NCI-H345 treated with DMSO at 0.1 percent for 48 hours (cell line): ENCODE measurements at regions not wholly inside any gene's neighbourhood (a gene's known extent, or its start where the extent isn't known, plus 50 kb on each side); places are given as distances from the start of the nearest gene placed in this dataset.

Source experiments
- DNase-seq: peaks from one replicate; lab custom pipeline; 2025; ENCODE audit not compliant: unreplicated experiment; lab: John Stamatoyannopoulos, UW

GRCh38 chr11:121755906-121756305, 303.1 kb upstream of the SORL1-AS1 start:
- DNase-seq, result no peak

- no peak for DNase-seq
Observed at GRCh38 chr11:121755191-121755590, 302.4 kb upstream of the SORL1-AS1 start.

GRCh38 chr11:121754598-121754997, 301.8 kb upstream of the SORL1-AS1 start:
- no peak for DNase-seq

- no peak for DNase-seq
Observed at GRCh38 chr11:121749691-121750090, 296.9 kb upstream of the SORL1-AS1 start.

DNA sequence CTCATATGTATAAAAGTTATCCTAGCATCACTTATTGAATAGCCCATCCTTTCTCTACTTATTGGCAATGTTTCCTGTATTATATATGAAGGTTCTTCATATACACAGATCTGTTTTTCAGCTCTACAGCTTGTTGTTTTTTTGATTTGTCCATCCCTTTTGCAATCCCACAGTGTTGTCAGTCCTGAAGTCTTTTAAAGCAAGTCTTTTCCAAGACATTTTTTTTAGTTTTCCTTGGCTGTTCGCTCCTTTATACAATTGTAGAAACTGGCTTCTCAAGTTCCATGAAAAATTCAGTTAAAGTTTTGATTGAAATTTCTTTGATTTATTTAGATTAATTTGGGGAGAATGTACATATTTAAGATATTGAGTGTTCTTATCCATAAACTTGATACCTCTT, 295.3 kb upstream of the SORL1-AS1 start:
- no peak for DNase-seq

GRCh38 chr11:121743285-121743684, 290.5 kb upstream of the SORL1-AS1 start:
- no peak for DNase-seq

DNA sequence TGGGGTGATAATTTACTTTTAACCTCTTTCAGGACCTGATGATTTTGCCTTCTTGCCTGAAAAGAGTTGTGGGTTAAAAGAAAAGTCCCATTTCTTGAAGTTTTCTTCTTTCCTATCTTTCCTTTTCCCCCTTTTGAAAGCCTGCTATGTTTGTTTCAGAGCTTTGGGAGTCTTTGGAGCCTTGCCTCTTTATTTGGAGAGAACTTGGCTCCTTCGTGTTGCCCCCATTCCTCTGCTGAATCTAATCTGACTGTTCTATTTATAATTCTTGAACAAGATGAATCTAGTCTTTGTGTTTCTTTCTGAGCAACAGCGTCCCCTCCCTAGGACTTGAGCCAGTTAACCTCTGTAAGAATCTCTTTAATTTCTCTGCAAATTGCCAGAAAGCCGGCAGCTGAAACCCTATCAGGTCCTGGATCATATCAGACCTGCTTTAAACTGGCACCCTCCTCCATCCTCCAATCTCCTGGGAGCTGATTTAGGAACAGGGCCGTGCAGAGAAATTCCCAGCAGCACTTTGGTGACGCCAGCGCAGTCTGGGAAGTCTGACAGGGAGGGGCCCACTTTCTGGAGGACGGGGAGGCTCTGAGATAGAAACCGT, 289.1 kb upstream of the SORL1-AS1 start:
- DNase-seq, result no peak

DNA sequence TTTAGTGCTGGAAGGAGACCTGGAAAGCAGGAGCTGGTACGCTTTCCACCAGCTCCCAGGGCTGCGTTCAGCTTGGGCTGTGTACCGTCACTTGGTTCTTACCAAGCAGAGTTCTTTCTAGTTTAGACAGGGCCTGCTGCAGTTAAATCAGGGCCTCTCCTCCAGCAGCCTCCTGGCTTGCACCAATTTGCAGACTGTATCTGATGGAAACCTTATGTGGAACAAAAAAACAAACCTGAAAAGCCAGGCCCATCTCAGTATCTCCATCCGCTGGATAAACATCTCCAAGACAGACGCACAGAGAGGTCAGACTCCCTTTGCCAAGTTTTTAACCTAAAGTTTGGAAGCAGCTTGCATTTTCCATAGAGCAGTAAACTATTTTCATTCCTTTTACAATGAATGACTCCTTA, 288.6 kb upstream of the SORL1-AS1 start:
- no peak for DNase-seq

- DNase-seq, result no peak
Observed at GRCh38 chr11:121740902-121741301, 288.1 kb upstream of the SORL1-AS1 start.

DNA sequence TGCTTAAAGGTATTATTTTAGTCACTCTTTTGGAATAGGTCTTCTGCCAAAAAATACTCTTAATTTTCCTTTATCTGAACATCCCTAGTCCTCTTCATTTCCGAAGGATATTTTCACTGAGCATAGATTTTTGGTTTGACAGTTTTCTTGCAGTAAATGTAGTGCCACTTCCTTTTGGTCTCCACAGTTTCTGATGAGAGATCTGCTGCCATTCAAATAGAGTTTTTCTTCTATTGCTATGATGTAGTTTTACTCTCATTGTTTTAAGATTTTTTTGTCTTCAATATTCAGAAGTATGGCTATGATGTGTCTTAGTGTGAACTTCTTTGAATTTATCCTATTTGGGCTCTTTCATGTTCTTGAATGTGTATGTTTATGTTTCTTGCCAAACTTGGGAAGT, 281.1 kb upstream of the SORL1-AS1 start:
- DNase-seq, result no peak

DNA sequence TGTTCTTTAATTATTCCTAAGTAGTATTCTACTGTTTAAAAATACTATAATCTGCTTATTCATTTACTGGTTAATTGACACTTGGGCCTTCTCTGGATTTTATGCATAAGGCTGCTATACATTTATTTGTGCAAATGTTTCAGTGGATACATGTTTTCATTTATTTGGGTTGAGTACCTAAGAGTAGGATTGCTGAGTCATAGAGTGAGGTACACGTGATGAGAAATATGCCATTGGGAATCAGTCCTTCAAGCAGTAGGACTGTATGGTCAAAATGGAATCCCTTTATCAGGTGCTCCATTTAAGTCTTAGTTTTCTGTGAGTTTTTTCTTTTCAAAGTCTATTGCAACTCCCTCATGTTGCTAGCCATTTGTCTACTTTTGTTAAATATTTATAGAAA, 275.2 kb upstream of the SORL1-AS1 start:
- no peak for DNase-seq

DNA sequence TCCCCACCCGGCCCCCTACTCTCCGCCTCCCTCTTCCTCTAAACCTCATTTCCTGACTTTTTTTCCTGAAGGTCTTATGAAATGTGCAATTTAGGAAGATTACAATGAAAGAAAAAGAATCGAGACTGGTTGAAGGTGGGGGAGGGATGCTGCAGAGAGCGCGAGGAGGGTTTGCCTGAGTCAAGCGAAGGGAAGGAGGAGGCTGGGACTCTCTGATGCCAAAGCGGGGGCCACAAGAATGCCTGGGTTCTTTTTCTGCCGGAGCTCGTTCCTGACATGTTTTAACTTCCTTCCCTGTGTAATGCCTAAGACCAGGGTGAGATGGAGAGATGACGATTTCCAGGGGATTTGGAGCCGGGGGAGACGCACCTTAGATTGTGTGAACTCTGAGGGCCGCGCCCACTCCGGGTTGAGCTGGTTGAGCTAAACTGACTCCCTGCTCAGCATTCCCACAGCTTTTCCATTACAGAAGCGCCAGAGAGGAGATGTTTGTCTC, 270.5 kb upstream of the SORL1-AS1 start:
- DNase-seq, result no peak

DNA sequence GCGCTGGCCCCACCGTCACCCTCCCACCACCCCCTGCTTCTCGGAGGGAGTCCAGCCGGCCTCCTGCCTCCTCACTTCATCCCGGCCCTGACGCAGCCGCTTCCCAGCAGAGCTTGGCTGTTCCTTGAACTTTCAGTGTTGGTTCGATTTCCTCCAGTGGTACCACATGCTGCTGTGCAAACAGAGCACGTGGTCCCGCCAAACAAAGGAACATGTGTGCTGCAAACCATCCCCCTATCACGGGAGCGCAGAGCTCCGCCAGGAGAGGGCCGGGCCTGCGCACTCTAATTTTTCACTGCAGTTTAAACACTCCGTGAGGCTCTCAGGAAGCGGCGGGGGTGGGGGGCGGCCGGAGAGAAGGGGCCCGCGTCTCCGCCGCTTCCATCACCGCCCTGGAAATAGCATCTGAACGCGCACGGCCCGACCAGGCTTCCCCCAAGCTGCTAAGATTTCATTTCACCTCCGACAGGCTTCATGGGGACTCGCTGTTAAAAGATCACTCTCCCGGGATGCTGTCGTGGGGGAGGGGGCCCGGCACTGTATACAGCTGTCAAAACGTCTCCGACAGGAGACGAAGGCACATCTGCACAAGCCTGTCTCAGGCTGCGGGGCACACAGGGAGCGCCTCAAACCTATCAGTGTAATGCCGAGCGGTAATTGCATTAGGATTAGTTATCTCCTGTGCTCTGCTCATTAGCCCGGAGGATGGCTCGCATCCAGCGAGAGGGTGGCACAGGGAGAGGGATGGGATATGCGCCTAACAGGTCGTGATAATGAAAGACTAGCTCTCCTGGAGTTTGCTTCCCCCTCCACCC, 269.9 kb upstream of the SORL1-AS1 start:
- peak; percentile 80 for DNase-seq

DNA sequence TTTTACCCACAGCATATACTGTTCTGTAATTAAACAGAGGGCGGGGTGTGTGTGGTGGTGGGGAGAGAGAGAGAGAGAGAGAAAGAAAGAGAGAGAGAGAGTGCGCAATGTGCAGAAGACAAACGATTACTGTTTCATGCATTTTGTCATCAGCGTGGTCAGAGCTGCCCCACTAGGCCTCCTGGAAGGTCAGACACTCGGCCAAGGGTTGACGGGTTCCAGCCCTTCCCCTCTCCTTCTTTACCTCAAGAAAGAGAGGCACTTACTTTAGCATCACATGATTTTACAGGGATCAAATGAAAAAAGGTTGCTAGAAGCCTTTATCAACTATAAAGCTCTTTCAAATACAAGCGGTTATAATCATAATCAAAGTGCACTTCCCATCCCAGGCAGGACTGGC, 269.2 kb upstream of the SORL1-AS1 start:
- DNase-seq, result no peak

GRCh38 chr11:121721448-121721847, 268.7 kb upstream of the SORL1-AS1 start:
- no peak for DNase-seq

DNA sequence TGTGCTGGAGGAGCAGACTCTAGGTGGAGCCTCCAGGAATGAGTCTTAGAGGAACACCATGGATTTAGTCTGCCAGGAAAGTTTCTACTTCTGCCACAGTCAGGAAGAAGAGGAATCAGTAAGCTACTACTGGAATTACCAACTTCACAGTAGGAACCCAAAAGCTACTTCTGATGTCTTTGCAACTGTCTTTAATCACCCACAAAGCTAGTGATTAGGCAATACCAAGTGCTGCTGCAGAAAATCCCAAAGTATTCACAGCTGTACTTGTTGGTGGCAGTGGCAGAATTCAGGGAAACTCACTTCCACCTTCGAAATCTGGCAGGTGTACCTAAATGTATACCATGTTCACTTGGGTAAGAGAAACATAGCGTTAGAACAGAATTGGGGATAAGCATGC, 264.5 kb upstream of the SORL1-AS1 start:
- no peak for DNase-seq

DNA sequence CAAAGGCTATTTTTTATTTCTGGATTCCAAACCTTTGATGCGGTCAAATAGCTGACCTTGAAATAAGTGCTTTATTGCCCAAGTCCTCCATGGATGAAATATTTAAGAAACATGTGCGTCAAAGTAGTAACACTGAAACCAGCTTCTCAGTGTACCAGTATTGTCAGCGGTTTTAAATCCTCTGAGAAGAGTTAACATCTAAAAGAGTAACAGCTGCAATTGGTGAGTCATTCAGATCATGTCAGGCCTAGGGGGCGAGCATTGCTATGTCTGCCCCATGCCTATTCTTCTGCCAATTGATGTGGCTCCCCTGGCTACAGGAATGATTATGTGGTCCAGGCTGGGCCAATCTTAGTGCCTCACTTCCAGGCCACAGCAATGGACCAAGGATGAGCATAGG, 263.3 kb upstream of the SORL1-AS1 start:
- no peak for DNase-seq

- no peak for DNase-seq
Observed at GRCh38 chr11:121715405-121715804, 262.6 kb upstream of the SORL1-AS1 start.

DNA sequence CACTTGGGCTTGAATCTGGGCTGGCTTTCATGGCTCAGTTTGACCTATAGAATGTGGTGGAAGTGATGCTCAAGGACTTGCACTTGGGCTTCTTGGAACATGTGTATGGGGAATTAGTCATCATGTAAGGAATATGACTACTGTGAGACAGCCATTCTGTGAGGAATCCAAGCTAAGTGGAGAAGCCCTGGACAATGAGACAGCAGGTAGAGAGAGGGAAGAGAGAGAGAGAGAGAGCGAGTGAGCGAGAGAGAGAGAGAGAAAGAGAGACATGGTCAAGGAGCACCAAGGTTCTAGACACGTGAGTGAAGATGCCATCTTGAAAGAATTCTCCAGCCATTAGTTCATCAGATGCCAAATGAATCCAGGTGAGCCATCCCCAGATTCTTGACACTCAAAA, 261.6 kb upstream of the SORL1-AS1 start:
- DNase-seq, result no peak

GRCh38 chr11:121711939-121712338, 259.2 kb upstream of the SORL1-AS1 start:
- DNase-seq, result no peak

DNA sequence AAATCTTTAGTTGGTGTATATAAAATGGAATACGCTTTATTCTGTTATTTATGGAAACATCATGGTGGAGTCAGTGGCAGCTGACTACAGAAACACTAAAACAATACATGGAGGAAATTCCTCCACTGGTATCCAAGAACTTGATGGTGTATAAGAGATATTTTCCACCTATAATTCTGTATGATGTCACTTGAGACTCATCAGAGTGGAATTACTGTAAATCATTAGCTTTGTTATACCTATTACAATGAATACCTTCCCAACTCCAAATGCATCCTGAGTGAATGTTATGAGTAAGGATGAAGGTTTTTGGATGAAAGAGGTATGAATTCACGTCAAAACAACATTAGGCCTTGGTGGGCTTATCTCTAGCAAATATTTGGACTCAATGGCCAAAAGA, 258.5 kb upstream of the SORL1-AS1 start:
- DNase-seq, result no peak

DNA sequence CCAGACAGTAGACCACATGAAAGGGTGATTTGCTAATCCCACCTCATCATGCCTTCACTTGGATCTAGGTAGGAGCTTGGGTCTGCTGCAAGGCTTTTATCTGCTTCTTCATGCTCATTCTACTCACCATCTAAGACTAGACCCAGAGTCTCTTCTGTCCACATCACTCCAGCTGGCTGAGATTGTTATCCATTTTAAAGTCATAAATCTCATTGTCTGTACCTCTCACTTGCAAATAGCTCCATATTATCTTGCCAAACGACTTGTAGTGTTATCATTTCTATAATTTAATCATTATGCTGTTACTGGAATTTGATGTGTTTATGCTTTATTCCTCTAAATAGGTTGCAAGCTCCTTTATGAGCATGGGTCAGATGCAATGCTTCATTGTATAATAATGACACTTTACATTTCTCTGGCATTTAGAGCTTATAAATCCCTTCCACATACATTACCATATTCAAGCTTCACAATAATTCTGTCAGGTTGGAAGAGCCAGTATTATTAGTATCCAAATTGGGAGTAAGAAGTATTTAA, 254.2 kb upstream of the SORL1-AS1 start:
- no peak for DNase-seq
